ENCODE measurements at regions not wholly inside any gene's neighbourhood (a gene's known extent, or its start where the extent isn't known, plus 50 kb on each side); places are given as distances from the start of the nearest gene placed in this dataset.

GRCh38 chr3:95212117-95212516 lies 1149.3 kb downstream of the NSUN3 start:
- Histone ChIP-seq H3K14ac (ENCODE audit: insufficient read length) (no peak overlapping the region), H4K20me1 (replicated peaks in 1 of 2; ENCODE audit: control insufficient read depth in 1 of 2, insufficient read depth in 2 of 2, low read length in 2 of 2) (no peaks in the 10 kb centered on the region), H3K79me2 (ENCODE audit: control insufficient read depth in 1 of 2, insufficient read depth in 2 of 2, low read length in 2 of 2) (no peaks in the 10 kb centered on the region), H4K8ac (ENCODE audit: extremely low read depth, insufficient read depth, low read length) (no peak overlapping the region), H2BK15ac (ENCODE audit: low read length) (no peak overlapping the region), H3K9ac (replicated peaks in 1 of 4; ENCODE audit: extremely low read depth in 1 of 4, low read depth in 3 of 4, low read length in 3 of 4) (no peak overlapping the region), H3K23me2 (ENCODE audit: low read depth, low read length) (no peaks in the 10 kb centered on the region), H3K4me3 (ENCODE audit: extremely low read depth in 1 of 4, insufficient read depth in 2 of 4, low read depth in 3 of 4, low read length in 4 of 4) (no peak overlapping the region), H3K23ac (ENCODE audit: insufficient read length) (no peak overlapping the region), H3K27ac (ENCODE audit: low read depth, low read length) (no peak overlapping the region), H4K5ac (ENCODE audit: insufficient read length, low read depth, low read length) (no peak overlapping the region), H2BK5ac (ENCODE audit: low read depth, low read length) (no peak overlapping the region), H2BK12ac (ENCODE audit: low read depth, low read length) (no peak overlapping the region), H3K79me1 (ENCODE audit: low read depth, low read length) (no peaks in the 10 kb centered on the region), H2BK120ac (replicated peaks; ENCODE audit: low read depth, low read length) (no peak overlapping the region), H3K9me3 (ENCODE audit: insufficient read depth in 2 of 2, low read depth in 1 of 2, low read length in 1 of 2) (peaks cover 2 to 6% of the 10 kb centered on the region in 2 experiments; a peak in 1 of 4 replicates), H3K4me1 (replicated peaks in 1 of 4; ENCODE audit: control insufficient read depth in 3 of 4, insufficient read depth in 4 of 4, low read length in 3 of 4) (no peaks in the 10 kb centered on the region), H3K18ac (ENCODE audit: extremely low read depth, low read length) (no peak overlapping the region), H4K91ac (replicated peaks; ENCODE audit: insufficient read length, low read length) (no peak overlapping the region), H3K36me3 (ENCODE audit: control insufficient read depth in 2 of 4, insufficient read depth in 4 of 4, low read length in 3 of 4) (no peaks in the 10 kb centered on the region; a peak in 1 of 8 replicates), H3K27me3 (replicated peaks in 1 of 4; ENCODE audit: control insufficient read depth in 3 of 4, extremely low read depth in 1 of 4, insufficient read depth in 3 of 4, low read length in 3 of 4) (no peaks in the 10 kb centered on the region), H2AFZ (ENCODE audit: low read length) (no peak overlapping the region), H3K4me2 (ENCODE audit: insufficient read depth in 1 of 2, low read depth in 2 of 2, low read length in 2 of 2) (no peak overlapping the region), H3K4ac (replicated peaks; ENCODE audit: insufficient read length, low read depth, low read length) (no peak overlapping the region), H2AK5ac (ENCODE audit: low read depth, low read length) (no peak overlapping the region), H3K56ac (replicated peaks; ENCODE audit: insufficient read length, low read depth, low read length) (no peak overlapping the region), H2BK20ac (ENCODE audit: low read length) (no peak overlapping the region)
- DNase-seq (ENCODE audit: low read depth in 1 of 2, low spot score in 2 of 2), result no peak
- ChIA-PET CTCF (ENCODE audit: partially characterized antibody) (no interaction called here), POLR2A (ENCODE audit: partially characterized antibody) (no interaction called here)
- 89% methylated on average over 2 of the region's 2 CpGs; no CpG with 5 or more reads in 1 of the 2 experiments for WGBS, 2 experiments (ENCODE audit: extremely low coverage in 1 of 2, insufficient coverage in 1 of 2, insufficient read length in 1 of 2, insufficient replicate concordance in 2 of 2, low coverage in 1 of 2, low lambda C conversion rate in 2 of 2, missing lambda C conversion rate in 1 of 2)
- FAIRE-seq, result no peak
- TF ChIP-seq CREB1 (IDR thresholded peaks at IDR 0.05) (no peak), EGR1 (IDR thresholded peaks at IDR 0.05; ENCODE audit: borderline replicate concordance, low read depth, low read length) (no peak), RFX5 (IDR thresholded peaks at IDR 0.05; ENCODE audit: borderline replicate concordance, low read depth, low read length) (no peak), CTBP2 (IDR thresholded peaks at IDR 0.05; ENCODE audit: borderline replicate concordance, insufficient read depth, insufficient read length, low read length) (no peak), TEAD4 (IDR thresholded peaks at IDR 0.05; ENCODE audit: low read depth, low read length) (no peak), KDM4A (IDR thresholded peaks at IDR 0.05; ENCODE audit: low read depth, low read length, severe bottlenecking) (no peak), POU5F1 (IDR thresholded peaks at IDR 0.05; ENCODE audit: low read depth, low read length) (no peak), NANOG (IDR thresholded peaks at IDR 0.05; ENCODE audit: insufficient read depth, low read depth, low read length, poor library complexity, severe bottlenecking) (no peak), SAP30 (IDR thresholded peaks at IDR 0.05; ENCODE audit: insufficient read depth, insufficient replicate concordance, low read length) (no peak), SRF (IDR thresholded peaks at IDR 0.05; ENCODE audit: low read depth, low read length) (no peak), SP1 (IDR thresholded peaks at IDR 0.05; ENCODE audit: low read depth, low read length) (no peak), SUZ12 (IDR thresholded peaks at IDR 0.05; ENCODE audit: low read length) (no peak), ZNF274 (IDR thresholded peaks at IDR 0.05; ENCODE audit: borderline replicate concordance, extremely low read depth, low read length) (no peak), ATF3 (IDR thresholded peaks at IDR 0.05; ENCODE audit: insufficient read depth, low read depth, low read length) (no peak), TBP (IDR thresholded peaks at IDR 0.05; ENCODE audit: low read depth, low read length) (no peak)

Data from H1 (cell line).